ENCODE measurements at regions not wholly inside any gene's neighbourhood (a gene's known extent, or its start where the extent isn't known, plus 50 kb on each side); places are given as distances from the start of the nearest gene placed in this dataset.

DNA sequence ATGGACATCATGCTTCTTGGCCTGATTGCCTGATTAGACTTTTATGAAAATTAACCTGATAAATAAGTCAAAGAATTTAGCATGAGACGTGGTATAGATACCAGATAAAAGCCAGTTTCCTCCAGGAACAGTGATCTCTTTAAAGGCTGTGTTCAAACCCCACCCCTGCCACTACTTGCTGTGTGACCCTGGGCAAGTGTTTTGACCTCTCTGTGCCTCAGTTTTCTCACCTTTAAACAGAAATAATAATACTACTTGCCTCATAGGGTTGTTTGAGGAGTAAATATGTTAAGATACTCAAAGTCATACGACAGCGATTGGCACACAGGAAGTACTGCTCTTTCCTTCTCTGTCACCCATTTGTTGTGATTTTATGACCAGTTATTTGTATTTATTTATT is 115.5 kb downstream of the MAF start:
- no peak for TF ChIP-seq CTCF (conservative IDR thresholded peaks at IDR 0.05; ENCODE audit: low read depth, low read length)
- DNase-seq (ENCODE audit: low read depth): no peak
- no peak overlapping the region for H3K4me3 ChIP-seq (ENCODE audit: low read depth, low read length)

- TF ChIP-seq CTCF (conservative IDR thresholded peaks at IDR 0.05; ENCODE audit: low read depth, low read length): no peak
- DNase-seq (ENCODE audit: low read depth): no peak
- H3K4me3 ChIP-seq (ENCODE audit: low read depth, low read length): no peak overlapping the region
Observed at GRCh38 chr16:79484237-79484636, 116.3 kb downstream of the MAF start.

GRCh38 chr16:79483336-79483735 is 117.2 kb downstream of the MAF start:
- no peak for TF ChIP-seq CTCF (conservative IDR thresholded peaks at IDR 0.05; ENCODE audit: low read depth, low read length)
- no peak for DNase-seq (ENCODE audit: low read depth)

DNA sequence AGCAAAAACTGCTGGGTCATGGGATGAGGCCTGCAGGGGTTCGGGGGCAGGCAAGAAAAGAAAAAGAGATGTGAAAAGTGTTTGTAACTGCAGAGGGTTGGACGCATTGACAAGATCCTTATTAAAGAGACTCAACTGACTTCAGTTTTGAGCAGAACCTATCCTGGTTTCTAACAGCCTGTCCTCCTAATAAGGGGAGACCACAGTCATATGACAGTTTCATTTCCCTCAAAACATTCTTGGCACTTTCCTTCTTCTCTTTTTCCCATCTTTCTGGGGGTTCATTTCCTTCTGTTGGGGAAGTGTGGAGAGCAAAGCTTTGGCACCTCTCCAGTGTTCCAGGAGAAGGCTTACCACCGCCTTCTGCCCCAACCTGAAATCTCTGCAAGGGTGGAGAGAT is 118.5 kb downstream of the MAF start:
- no peak for TF ChIP-seq CTCF (conservative IDR thresholded peaks at IDR 0.05; ENCODE audit: low read depth, low read length)
- DNase-seq (ENCODE audit: low read depth): no peak
- no peak overlapping the region for H3K4me3 ChIP-seq (ENCODE audit: low read depth, low read length)

More at GRCh38 chr16:79483336-79483735, 117.2 kb downstream of the MAF start:
- H3K4me3 ChIP-seq (ENCODE audit: low read depth, low read length): no peak overlapping the region

- DNase-seq (ENCODE audit: low read depth): no peak
- no peak for TF ChIP-seq CTCF (conservative IDR thresholded peaks at IDR 0.05; ENCODE audit: low read depth, low read length)
- H3K4me3 ChIP-seq (ENCODE audit: low read depth, low read length): no peak overlapping the region
Observed at GRCh38 chr16:79480929-79481328, 119.6 kb downstream of the MAF start.

- H3K4me3 ChIP-seq (ENCODE audit: low read depth, low read length): no peak overlapping the region
- TF ChIP-seq CTCF (conservative IDR thresholded peaks at IDR 0.05; ENCODE audit: low read depth, low read length): no peak
- no peak for DNase-seq (ENCODE audit: low read depth)
Observed at GRCh38 chr16:79480056-79480455, 120.5 kb downstream of the MAF start.

GRCh38 chr16:79476580-79476979 is 124.0 kb downstream of the MAF start:
- no peak for DNase-seq (ENCODE audit: low read depth)
- no peak overlapping the region for H3K4me3 ChIP-seq (ENCODE audit: low read depth, low read length)
- no peak for TF ChIP-seq CTCF (conservative IDR thresholded peaks at IDR 0.05; ENCODE audit: low read depth, low read length)

Measured in epithelial cell of proximal tubule (primary cell).